Kidney glomerular epithelial cell (primary cell): ENCODE measurements at regions not wholly inside any gene's neighbourhood (a gene's known extent, or its start where the extent isn't known, plus 50 kb on each side); places are given as distances from the start of the nearest gene placed in this dataset.

ENCODE experiments used
- DNase-seq: peaks from one replicate; lab custom pipeline; 2025; lab: John Stamatoyannopoulos, UW

- no peak for DNase-seq
Measured at GRCh38 chr5:149441986-149442385, 62.9 kb upstream of the IL17B start.

GRCh38 chr5:149441194-149441753 lies 62.2 kb upstream of the IL17B start:
- DNase-seq = no peak

GRCh38 chr5:149439899-149440542 lies 60.9 kb upstream of the IL17B start:
- DNase-seq = peak; percentile 94

GRCh38 chr5:149438711-149439132 lies 59.6 kb upstream of the IL17B start:
- no peak for DNase-seq

- DNase-seq = no peak
Measured at GRCh38 chr5:149438281-149438680, 59.2 kb upstream of the IL17B start.

GRCh38 chr5:149437391-149438040 lies 58.4 kb upstream of the IL17B start:
- no peak for DNase-seq

- no peak for DNase-seq
Measured at GRCh38 chr5:149435660-149436059, 56.6 kb upstream of the IL17B start.

- no peak for DNase-seq
Measured at GRCh38 chr5:149435015-149435376, 55.9 kb upstream of the IL17B start.

- DNase-seq = peak; percentile 70
Measured at GRCh38 chr5:149434162-149435014, 55.3 kb upstream of the IL17B start.

- DNase-seq = no peak
Measured at GRCh38 chr5:149433524-149434131, 54.5 kb upstream of the IL17B start.

GRCh38 chr5:149432911-149433401 lies 53.9 kb upstream of the IL17B start:
- DNase-seq = no peak

GRCh38 chr5:149432376-149432775 lies 53.3 kb upstream of the IL17B start:
- DNase-seq = no peak

- DNase-seq = no peak
Measured at GRCh38 chr5:149429839-149430721, 51.0 kb upstream of the IL17B start.
